Gastroesophageal sphincter (tissue), 3 donors: ENCODE measurements at regions not wholly inside any gene's neighbourhood (a gene's known extent, or its start where the extent isn't known, plus 50 kb on each side); places are given as distances from the start of the nearest gene placed in this dataset.
"Not testable (repeated sequence)": the region's sequence is repeated elsewhere in the genome, so short reads cannot be mapped to it uniquely, and the experiment has no call there.

Experiments used
- CTCF ChIP-seq, 4 experiments: fragments of 200-600 bp in 2 of 4; fragments of 450-650 bp in 2 of 4; sonication (generic) in 1 of 4; IDR thresholded peaks; one replicate each; pipeline ENCODE4 v1.5.1; 2017 to 2019; ENCODE audit warnings: antibody characterized with exemption in 4 of 4, mild to moderate bottlenecking in 2 of 4, moderate library complexity in 2 of 4
- EP300 ChIP-seq: sonication (generic); formaldehyde crosslinking; IDR thresholded peaks from one replicate; pipeline ENCODE4 v1.6.1; 2017; ENCODE audit warnings: antibody characterized with exemption, mild to moderate bottlenecking
- POLR2A ChIP-seq, 2 donors: fragments of 450-650 bp; IDR thresholded peaks; one replicate each; pipeline ENCODE4 v1.6.1; 2017; ENCODE audit warnings: antibody characterized with exemption in 2 of 2, mild to moderate bottlenecking in 2 of 2, moderate library complexity in 1 of 2
- POLR2AphosphoS5 ChIP-seq: sonication (generic); formaldehyde crosslinking; IDR thresholded peaks from one replicate; pipeline ENCODE4 v1.6.1; 2017; ENCODE audit warnings: antibody characterized with exemption

GRCh38 chrX:108972899-108973298 is 236.5 kb upstream of the IRS4 start:
- TF ChIP-seq POLR2A (IDR thresholded peaks at IDR 0.05); CTCF (IDR thresholded peaks at IDR 0.05); POLR2AphosphoS5; EP300: not testable (repeated sequence)
